GM23248 (cell line): ENCODE measurements at regions not wholly inside any gene's neighbourhood (a gene's known extent, or its start where the extent isn't known, plus 50 kb on each side); places are given as distances from the start of the nearest gene placed in this dataset.

ENCODE experiments used
- EZH2 ChIP-seq: fragments of 200-600 bp; sonication (generic); IDR thresholded peaks from 2 replicates; pipeline ENCODE4 v1.6.1; 2018; ENCODE audit warnings: antibody characterized with exemption, mild to moderate bottlenecking; ENCODE audit not compliant: insufficient read depth, poor library complexity, severe bottlenecking
- EZH2phosphoT487 ChIP-seq: fragments of 200-600 bp; sonication (generic); IDR thresholded peaks from 2 replicates; pipeline ENCODE4 v1.6.1; 2018; ENCODE audit warnings: antibody characterized with exemption, moderate library complexity, mild to moderate bottlenecking, low read depth; ENCODE audit not compliant: insufficient read depth

GRCh38 chr21:36572039-36572438 is 92.1 kb upstream of the CLDN14 start:
- no peak for TF ChIP-seq EZH2phosphoT487
- no peak for TF ChIP-seq EZH2
